H9 (cell line): ENCODE measurements at regions not wholly inside any gene's neighbourhood (a gene's known extent, or its start where the extent isn't known, plus 50 kb on each side); places are given as distances from the start of the nearest gene placed in this dataset.

ENCODE experiments used
- DNase-seq: peaks from one replicate; pipeline ENCODE4 v3.0.0-alpha.2; 2017
- H2AFZ ChIP-seq: one replicate; pipeline ENCODE4 v1.6.1; 2013; ENCODE audit warnings: mild to moderate bottlenecking, low read length, control low read depth, moderate library complexity
- H2AK5ac ChIP-seq: 2 replicates; pipeline ENCODE4 v1.6.1; 2013; ENCODE audit warnings: low read length, control low read depth, mixed read lengths; ENCODE audit not compliant: insufficient read length
- H2BK120ac ChIP-seq: one replicate; pipeline ENCODE4 v1.6.1; 2013; ENCODE audit warnings: low read depth, mild to moderate bottlenecking, low read length, control low read depth, inconsistent platforms; ENCODE audit not compliant: poor library complexity, severe bottlenecking
- H2BK12ac ChIP-seq: 2 replicates; pipeline ENCODE4 v1.6.1; 2013; ENCODE audit warnings: low read length, control low read depth, mixed read lengths, low read depth; ENCODE audit not compliant: insufficient read length
- H2BK15ac ChIP-seq: 2 replicates; pipeline ENCODE4 v1.6.1; 2013; ENCODE audit warnings: low read depth, low read length, control low read depth
- H2BK20ac ChIP-seq: one replicate; pipeline ENCODE4 v1.6.1; 2013; ENCODE audit warnings: low read depth, mild to moderate bottlenecking, low read length, control low read depth, inconsistent platforms; ENCODE audit not compliant: poor library complexity, severe bottlenecking
- H2BK5ac ChIP-seq: 2 replicates; pipeline ENCODE4 v1.6.1; 2013; ENCODE audit warnings: low read length, control low read depth, mixed read lengths; ENCODE audit not compliant: insufficient read length
- H3K14ac ChIP-seq: 2 replicates; pipeline ENCODE4 v1.6.1; 2013; ENCODE audit warnings: low read length, control low read depth; ENCODE audit not compliant: insufficient read depth
- H3K18ac ChIP-seq: 2 replicates; pipeline ENCODE4 v1.6.1; 2013; ENCODE audit warnings: low read depth, mild to moderate bottlenecking, mixed read lengths, low read length, control low read depth; ENCODE audit not compliant: insufficient read length
- H3K23ac ChIP-seq: 2 replicates; pipeline ENCODE4 v1.6.1; 2013; ENCODE audit warnings: low read length, control low read depth, mixed read lengths, low read depth; ENCODE audit not compliant: insufficient read length
- H3K23me2 ChIP-seq: 2 replicates; pipeline ENCODE4 v1.6.1; 2013; ENCODE audit warnings: low read depth, mild to moderate bottlenecking, mixed read lengths, low read length, control low read depth; ENCODE audit not compliant: insufficient read length, poor library complexity, severe bottlenecking
- H3K27ac ChIP-seq: 2 replicates; pipeline ENCODE4 v1.5.1; 2013; ENCODE audit warnings: low read length, control low read depth, mixed read lengths, low read depth; ENCODE audit not compliant: insufficient read length
- H3K27me3 ChIP-seq: 2 replicates; pipeline ENCODE4 v1.6.1; 2013; ENCODE audit warnings: low read length, control low read depth, inconsistent platforms; ENCODE audit not compliant: insufficient read depth
- H3K4ac ChIP-seq: 2 replicates; pipeline ENCODE4 v1.6.1; 2013; ENCODE audit warnings: low read depth, mild to moderate bottlenecking, control low read depth, inconsistent platforms, low read length, moderate library complexity
- H3K4me1 ChIP-seq: 2 replicates; pipeline ENCODE4 v1.6.1; 2013; ENCODE audit warnings: low read length, control low read depth, inconsistent platforms; ENCODE audit not compliant: insufficient read depth
- H3K4me2 ChIP-seq: 2 replicates; pipeline ENCODE4 v1.6.1; 2013; ENCODE audit warnings: low read length, control low read depth, mixed read lengths; ENCODE audit not compliant: insufficient read length, insufficient read depth
- H3K56ac ChIP-seq: 2 replicates; pipeline ENCODE4 v1.6.1; 2013; ENCODE audit warnings: low read depth, mild to moderate bottlenecking, mixed read lengths, low read length, control low read depth; ENCODE audit not compliant: insufficient read length
- H3K79me1 ChIP-seq: 2 replicates; pipeline ENCODE4 v1.6.1; 2013; ENCODE audit warnings: low read depth, mild to moderate bottlenecking, moderate library complexity, low read length, control low read depth, inconsistent platforms; ENCODE audit not compliant: insufficient read depth, poor library complexity, severe bottlenecking
- H3K79me2 ChIP-seq: 2 replicates; pipeline ENCODE4 v1.6.1; 2013; ENCODE audit warnings: low read length, control low read depth, inconsistent platforms; ENCODE audit not compliant: insufficient read depth
- H3K9ac ChIP-seq: 2 replicates; pipeline ENCODE4 v1.6.1; 2013; ENCODE audit warnings: low read length, control low read depth, mixed read lengths; ENCODE audit not compliant: insufficient read length; ENCODE audit errors: extremely low read depth
- H3K9me3 ChIP-seq: one replicate; pipeline ENCODE4 v1.6.1; 2013; ENCODE audit warnings: low read depth, low read length, inconsistent platforms; ENCODE audit not compliant: control insufficient read depth
- H3T11ph ChIP-seq: one replicate; pipeline ENCODE4 v1.6.1; 2013; ENCODE audit warnings: mild to moderate bottlenecking, low read length, control low read depth, inconsistent platforms
- H4K20me1 ChIP-seq: one replicate; pipeline ENCODE4 v1.6.1; 2013; ENCODE audit not compliant: control insufficient read depth, insufficient read length, insufficient read depth
- H4K5ac ChIP-seq: 2 replicates; pipeline ENCODE4 v1.6.1; 2013; ENCODE audit warnings: low read depth, mild to moderate bottlenecking, mixed read lengths, low read length, control low read depth; ENCODE audit not compliant: insufficient read length
- H4K8ac ChIP-seq: replicated peaks from 2 replicates; pipeline ENCODE4 v1.6.1; 2013; ENCODE audit warnings: low read length, control low read depth, mixed read lengths, low read depth; ENCODE audit not compliant: insufficient read length
- H4K91ac ChIP-seq: 2 replicates; pipeline ENCODE4 v1.6.1; 2013; ENCODE audit warnings: low read depth, mild to moderate bottlenecking, moderate library complexity, mixed read lengths, low read length, control low read depth; ENCODE audit not compliant: insufficient read length
- H3K27ac Mint-ChIP-seq, 3 experiments: 2 replicates in 2 of 3; 3 replicates in 1 of 3; pipeline ENCODE4 v1.8.0; 2020 to 2021; ENCODE audit warnings: mixed read lengths in 3 of 3, mild to moderate bottlenecking in 1 of 3, moderate library complexity in 1 of 3
- H3K27me3 Mint-ChIP-seq: 2 replicates; pipeline ENCODE4 v1.8.0; 2021; ENCODE audit warnings: low read depth, mild to moderate bottlenecking, moderate library complexity, mixed read lengths
- H3K36me3 Mint-ChIP-seq, 3 experiments: 2 replicates in 2 of 3; 3 replicates in 1 of 3; pipeline ENCODE4 v1.8.0; 2020 to 2021; ENCODE audit warnings: low read depth in 3 of 3, mixed read lengths in 3 of 3; ENCODE audit not compliant: insufficient read depth in 1 of 3
- H3K4me1 Mint-ChIP-seq, 2 experiments: 2 replicates each; pipeline ENCODE4 v1.8.0; 2020; ENCODE audit warnings: mixed read lengths in 2 of 2
- H3K4me3 Mint-ChIP-seq, 2 experiments: 2 replicates in 1 of 2; 3 replicates in 1 of 2; pipeline ENCODE4 v1.8.0; 2020 to 2021; ENCODE audit warnings: mild to moderate bottlenecking in 2 of 2, mixed read lengths in 2 of 2, moderate library complexity in 1 of 2
- H3K9me3 Mint-ChIP-seq, 2 experiments: 2 replicates in 1 of 2; 3 replicates in 1 of 2; pipeline ENCODE4 v1.8.0; 2020; ENCODE audit warnings: mild to moderate bottlenecking in 2 of 2, mixed read lengths in 2 of 2, moderate library complexity in 1 of 2
- WGBS: extraction: QIAGEN DNeasy Blood & Tissue Kit; methylation state at CpG from one replicate; pipeline ENCODE4 v1.1.7; 2013; ENCODE audit warnings: missing lambda C conversion rate, low lambda C conversion rate, mixed read lengths; ENCODE audit not compliant: insufficient read length; ENCODE audit errors: extremely low coverage; 5-methylcytosine and 5-hydroxymethylcytosine counted together
- TF ChIP-seq, protein P1 (sequence below): fragments of 200-600 bp; sonication (generic); conservative IDR thresholded peaks from 3 replicates; pipeline ENCODE4 v1.8.0; 2021; ENCODE audit warnings: antibody characterized with exemption, mild to moderate bottlenecking

DNA sequence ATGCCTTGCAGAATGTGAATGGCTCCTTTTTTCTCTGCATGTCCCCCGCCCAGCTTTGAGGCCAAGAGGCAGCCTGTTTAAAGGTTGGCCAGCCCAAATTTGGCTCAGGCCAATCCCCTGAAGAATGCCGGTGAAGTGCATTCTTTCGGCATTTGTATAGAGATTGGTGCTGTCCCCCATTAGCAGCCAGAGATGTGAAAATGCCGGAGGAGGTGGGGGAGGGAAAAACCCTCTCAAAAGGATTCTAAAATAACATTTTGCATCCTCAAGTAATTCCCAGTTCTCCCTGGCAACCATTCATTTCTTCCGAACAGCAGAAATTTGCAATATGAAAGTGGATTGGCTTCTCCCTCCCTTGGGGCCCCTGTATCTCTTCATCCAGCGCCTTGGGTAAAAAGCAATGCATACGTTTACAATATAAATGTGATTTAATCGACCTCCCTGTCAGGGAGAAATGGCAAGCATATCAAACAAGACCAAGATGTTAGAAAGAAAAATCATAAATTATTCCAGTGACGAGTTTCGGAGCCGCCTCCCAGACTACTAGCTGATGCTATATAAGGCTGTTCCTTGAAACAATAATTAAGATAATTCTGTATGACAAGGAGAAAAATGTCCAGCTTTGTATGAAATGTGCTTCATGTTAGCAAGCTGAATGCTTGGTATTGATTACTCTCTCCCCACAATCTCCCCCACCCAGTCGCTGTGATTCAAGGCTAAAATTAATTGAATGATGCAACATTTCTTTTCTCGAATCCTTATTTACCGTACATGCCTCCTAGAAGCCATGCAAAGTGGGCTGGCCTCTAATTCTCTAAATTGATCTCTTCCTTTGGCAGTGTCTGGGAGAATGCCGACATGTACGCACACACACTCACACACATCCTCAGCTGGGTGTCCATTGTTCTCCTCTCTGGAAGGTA is 323.7 kb downstream of the RPS24 start:
- TF ChIP-seq, protein P1, sequence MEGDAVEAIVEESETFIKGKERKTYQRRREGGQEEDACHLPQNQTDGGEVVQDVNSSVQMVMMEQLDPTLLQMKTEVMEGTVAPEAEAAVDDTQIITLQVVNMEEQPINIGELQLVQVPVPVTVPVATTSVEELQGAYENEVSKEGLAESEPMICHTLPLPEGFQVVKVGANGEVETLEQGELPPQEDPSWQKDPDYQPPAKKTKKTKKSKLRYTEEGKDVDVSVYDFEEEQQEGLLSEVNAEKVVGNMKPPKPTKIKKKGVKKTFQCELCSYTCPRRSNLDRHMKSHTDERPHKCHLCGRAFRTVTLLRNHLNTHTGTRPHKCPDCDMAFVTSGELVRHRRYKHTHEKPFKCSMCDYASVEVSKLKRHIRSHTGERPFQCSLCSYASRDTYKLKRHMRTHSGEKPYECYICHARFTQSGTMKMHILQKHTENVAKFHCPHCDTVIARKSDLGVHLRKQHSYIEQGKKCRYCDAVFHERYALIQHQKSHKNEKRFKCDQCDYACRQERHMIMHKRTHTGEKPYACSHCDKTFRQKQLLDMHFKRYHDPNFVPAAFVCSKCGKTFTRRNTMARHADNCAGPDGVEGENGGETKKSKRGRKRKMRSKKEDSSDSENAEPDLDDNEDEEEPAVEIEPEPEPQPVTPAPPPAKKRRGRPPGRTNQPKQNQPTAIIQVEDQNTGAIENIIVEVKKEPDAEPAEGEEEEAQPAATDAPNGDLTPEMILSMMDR: no peak
- Histone ChIP-seq H3K18ac (no peak overlapping the region), H2AFZ (no peak overlapping the region), H2AK5ac (no peak overlapping the region), H3K9me3 (no peaks in the 10 kb centered on the region), H3T11ph (no peak overlapping the region), H3K56ac (no peak overlapping the region), H4K8ac (no peak overlapping the region), H3K79me1 (no peaks in the 10 kb centered on the region), H4K5ac (no peak overlapping the region), H3K79me2 (no peaks in the 10 kb centered on the region), H2BK120ac (no peak overlapping the region), H4K20me1 (no peaks in the 10 kb centered on the region), H3K4me2 (no peak overlapping the region), H3K4ac (no peak overlapping the region), H2BK12ac (no peak overlapping the region), H3K9ac (no peak overlapping the region), H3K4me1 (peaks cover 2% of the 10 kb centered on the region; the same call in 1 of the 2 replicates), H3K27ac (no peak overlapping the region), H3K27me3 (no peaks in the 10 kb centered on the region), H3K23me2 (no peaks in the 10 kb centered on the region), H2BK5ac (no peak overlapping the region), H4K91ac (no peak overlapping the region), H3K23ac (no peak overlapping the region), H3K14ac (no peak overlapping the region; the same call in 1 of the 2 replicates), H2BK20ac (no peak overlapping the region), H2BK15ac (no peak overlapping the region)
- Mint-ChIP-seq H3K4me1 (peaks cover 43 to 54% of the 10 kb centered on the region in 2 experiments), H3K4me3 (no peak overlapping the region), H3K27me3 (peaks cover 12% of the 10 kb centered on the region), H3K36me3 (no peaks in the 10 kb centered on the region), H3K9me3 (no peaks in the 10 kb centered on the region; a peak in 1 of 5 replicates), H3K27ac (peak overlapping the region; percentile 49 to 64 (median 56); a peak in 4 of 7 replicates)
- peak; percentile 58 for DNase-seq
- WGBS: no CpG with 5 or more reads among the region's 16 CpGs
